ENCODE measurements at regions not wholly inside any gene's neighbourhood (a gene's known extent, or its start where the extent isn't known, plus 50 kb on each side); places are given as distances from the start of the nearest gene placed in this dataset.

GRCh38 chr5:68447136-68447929, 231.8 kb downstream of the PIK3R1 start:
- TF ChIP-seq CTCF (IDR thresholded peaks at IDR 0.05): no peak
- no peak for TF ChIP-seq IRF3 (IDR thresholded peaks at IDR 0.05; ENCODE audit: low read depth, low read length)
- TF ChIP-seq YY1 (IDR thresholded peaks at IDR 0.05; ENCODE audit: low read depth): no peak
- no peak for TF ChIP-seq MXI1 (IDR thresholded peaks at IDR 0.05; ENCODE audit: low read depth, low read length)
- no peak for TF ChIP-seq NFIC (IDR thresholded peaks at IDR 0.05; ENCODE audit: borderline replicate concordance)
- TF ChIP-seq MAX (IDR thresholded peaks at IDR 0.05; ENCODE audit: low read depth): no peak
- no peak for TF ChIP-seq RAD21 (IDR thresholded peaks at IDR 0.05; ENCODE audit: low read length)
- TF ChIP-seq GABPA (IDR thresholded peaks at IDR 0.05; ENCODE audit: low read depth): no peak
- TF ChIP-seq RFX5 (IDR thresholded peaks at IDR 0.05; ENCODE audit: low read length): no peak
- no peak for TF ChIP-seq TAF1 (IDR thresholded peaks at IDR 0.05; ENCODE audit: borderline replicate concordance, low read depth, low read length)
- no peak for TF ChIP-seq EZH2phosphoT487 (IDR thresholded peaks at IDR 0.05; ENCODE audit: borderline replicate concordance, low read depth)
